GM12873 (cell line): ENCODE measurements at regions not wholly inside any gene's neighbourhood (a gene's known extent, or its start where the extent isn't known, plus 50 kb on each side); places are given as distances from the start of the nearest gene placed in this dataset.

ENCODE experiments used
- TF ChIP-seq, protein P1 (sequence below): IDR thresholded peaks from 2 replicates; pipeline ENCODE4 v1.5.1; 2012; ENCODE audit warnings: low read depth, mild to moderate bottlenecking, moderate library complexity, low read length, control low read depth; ENCODE audit not compliant: insufficient read depth; ENCODE audit errors: missing control alignments

DNA sequence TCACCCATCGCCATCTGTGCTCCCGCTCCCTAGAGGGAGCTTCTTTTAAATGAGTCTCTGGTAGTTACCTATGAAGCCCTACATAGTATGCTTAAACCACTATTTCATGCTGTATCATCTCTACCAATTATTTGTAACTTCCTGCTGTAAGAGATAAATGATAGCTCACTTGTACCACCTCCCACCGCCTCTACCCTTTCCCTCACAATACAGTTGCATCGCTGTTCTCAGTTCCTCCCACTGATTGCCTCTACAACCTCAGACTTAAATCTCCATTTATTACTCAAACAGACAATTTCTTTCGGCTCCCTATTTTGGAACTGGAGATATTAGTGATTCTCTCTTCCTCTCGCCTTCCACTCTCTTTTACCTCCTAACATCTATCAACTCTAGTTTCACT, 222.9 kb upstream of the ZC3H12C start:
- TF ChIP-seq, protein P1, sequence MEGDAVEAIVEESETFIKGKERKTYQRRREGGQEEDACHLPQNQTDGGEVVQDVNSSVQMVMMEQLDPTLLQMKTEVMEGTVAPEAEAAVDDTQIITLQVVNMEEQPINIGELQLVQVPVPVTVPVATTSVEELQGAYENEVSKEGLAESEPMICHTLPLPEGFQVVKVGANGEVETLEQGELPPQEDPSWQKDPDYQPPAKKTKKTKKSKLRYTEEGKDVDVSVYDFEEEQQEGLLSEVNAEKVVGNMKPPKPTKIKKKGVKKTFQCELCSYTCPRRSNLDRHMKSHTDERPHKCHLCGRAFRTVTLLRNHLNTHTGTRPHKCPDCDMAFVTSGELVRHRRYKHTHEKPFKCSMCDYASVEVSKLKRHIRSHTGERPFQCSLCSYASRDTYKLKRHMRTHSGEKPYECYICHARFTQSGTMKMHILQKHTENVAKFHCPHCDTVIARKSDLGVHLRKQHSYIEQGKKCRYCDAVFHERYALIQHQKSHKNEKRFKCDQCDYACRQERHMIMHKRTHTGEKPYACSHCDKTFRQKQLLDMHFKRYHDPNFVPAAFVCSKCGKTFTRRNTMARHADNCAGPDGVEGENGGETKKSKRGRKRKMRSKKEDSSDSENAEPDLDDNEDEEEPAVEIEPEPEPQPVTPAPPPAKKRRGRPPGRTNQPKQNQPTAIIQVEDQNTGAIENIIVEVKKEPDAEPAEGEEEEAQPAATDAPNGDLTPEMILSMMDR = no peak

DNA sequence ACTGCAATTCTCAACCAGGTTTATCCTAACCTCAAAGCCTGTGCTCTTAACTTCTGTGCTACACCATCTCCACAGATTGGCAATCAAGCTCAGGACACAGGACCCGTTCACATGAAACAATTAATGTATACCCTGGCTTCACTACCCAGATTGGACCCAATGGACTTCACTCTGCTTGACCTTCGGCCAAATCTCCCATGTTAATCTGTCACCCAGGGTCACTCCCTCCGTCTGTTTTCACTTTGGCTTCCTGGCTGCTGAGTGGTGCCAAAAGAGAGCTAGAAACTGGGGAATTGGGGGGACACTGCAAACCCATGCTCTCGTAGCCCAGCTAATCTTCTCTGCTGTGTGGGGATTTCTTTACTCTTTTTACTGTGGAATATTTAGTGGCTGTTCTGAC, 216.1 kb upstream of the ZC3H12C start:
- TF ChIP-seq, protein P1 = no peak

DNA sequence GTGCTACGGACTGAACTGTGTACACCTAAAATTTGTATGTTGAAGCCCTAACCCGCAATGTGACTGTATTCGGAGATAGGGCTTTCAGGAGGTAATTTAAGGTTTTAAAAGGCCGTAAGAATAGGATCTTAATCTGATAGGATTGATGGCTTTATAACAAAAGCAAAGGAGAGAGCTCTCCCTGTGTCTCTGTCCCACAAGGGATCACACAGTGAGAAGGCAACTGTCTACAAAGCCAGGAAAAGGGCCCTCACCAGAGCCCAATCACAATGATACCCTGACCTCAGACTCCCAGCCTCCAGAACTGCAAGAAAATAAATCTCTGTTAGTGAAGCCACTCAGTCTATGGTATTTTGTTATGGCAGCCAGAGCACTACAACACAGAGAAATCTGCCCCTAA, 208.7 kb upstream of the ZC3H12C start:
- TF ChIP-seq, protein P1 = no peak

DNA sequence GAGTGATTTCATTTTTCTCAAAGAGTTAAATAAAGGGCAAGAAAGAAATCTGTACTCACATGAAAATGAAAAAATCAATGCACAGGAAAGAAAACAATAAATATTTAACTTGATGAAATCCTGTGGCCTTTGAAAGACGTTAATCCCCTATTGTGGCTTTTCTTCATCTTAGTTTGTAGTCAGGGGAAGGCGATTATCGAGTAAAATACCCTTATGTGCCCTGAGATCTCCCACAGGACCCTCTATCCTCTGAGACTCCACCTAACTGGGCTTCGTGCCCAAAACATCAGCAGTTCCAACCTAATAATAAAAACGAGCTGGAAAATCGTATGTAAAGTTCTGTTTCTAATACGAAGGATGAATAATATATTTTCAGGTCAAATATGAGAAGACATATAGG, 208.2 kb upstream of the ZC3H12C start:
- TF ChIP-seq, protein P1 = no peak

DNA sequence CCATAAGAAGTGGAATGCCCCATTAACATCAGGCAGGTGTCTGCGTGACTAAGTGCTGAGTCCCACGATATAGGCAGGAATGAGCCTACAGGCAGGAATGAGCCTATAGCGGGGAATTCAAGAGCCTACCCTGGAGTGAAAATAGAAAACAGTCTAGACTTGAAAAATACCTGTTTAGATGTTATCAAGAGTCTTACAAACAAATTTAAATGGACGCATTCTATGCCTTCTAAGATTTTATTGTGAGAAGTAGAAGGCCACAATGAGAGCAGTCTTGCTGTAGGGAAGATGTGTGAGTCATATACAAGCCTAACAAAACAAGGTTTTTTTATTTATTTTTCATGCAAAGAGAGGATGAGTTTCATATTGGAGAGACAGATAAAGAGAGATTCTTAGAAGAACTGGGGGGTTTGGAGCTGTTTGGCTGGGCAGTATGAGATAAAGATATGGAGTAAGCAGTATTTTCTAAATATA, 200.8 kb upstream of the ZC3H12C start:
- TF ChIP-seq, protein P1 = no peak

DNA sequence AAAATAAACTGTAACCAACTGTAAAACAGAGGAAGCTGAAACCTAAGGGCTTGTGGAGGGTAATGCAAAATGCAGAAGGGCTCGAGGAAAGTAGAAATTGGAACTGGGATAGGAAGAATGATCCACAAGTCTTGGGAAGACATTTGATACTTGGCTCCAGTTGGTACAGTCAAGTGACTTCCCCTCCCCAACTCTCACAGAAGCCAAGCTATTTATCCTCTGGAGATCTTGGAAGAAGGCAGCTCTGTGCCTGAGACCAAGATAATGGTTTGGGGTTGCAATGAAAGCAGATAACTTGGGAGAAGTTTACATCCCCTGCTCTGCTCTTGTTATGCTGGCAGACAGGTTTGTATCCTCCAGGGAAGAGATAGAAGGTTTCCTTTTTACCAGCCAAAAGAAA, 198.9 kb upstream of the ZC3H12C start:
- TF ChIP-seq, protein P1 = no peak

DNA sequence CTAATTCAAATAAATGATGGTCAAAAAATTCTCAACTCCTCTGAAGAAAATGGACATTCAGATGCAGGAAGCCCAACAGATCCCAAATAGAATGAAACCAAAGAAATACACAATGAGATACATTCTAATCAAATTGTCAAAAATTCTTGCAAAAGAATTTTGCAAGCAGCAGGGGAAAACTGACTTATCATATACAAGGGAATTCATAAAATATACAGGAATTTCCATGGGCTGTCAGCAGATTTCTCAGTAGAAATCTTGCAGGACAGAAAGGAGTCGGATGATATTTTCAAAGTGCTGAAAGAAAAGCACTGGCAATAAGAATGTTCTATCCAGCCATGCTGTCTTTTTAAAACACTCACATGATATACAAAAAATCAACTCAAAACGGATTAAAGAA, 194.6 kb upstream of the ZC3H12C start:
- TF ChIP-seq, protein P1 = no peak

DNA sequence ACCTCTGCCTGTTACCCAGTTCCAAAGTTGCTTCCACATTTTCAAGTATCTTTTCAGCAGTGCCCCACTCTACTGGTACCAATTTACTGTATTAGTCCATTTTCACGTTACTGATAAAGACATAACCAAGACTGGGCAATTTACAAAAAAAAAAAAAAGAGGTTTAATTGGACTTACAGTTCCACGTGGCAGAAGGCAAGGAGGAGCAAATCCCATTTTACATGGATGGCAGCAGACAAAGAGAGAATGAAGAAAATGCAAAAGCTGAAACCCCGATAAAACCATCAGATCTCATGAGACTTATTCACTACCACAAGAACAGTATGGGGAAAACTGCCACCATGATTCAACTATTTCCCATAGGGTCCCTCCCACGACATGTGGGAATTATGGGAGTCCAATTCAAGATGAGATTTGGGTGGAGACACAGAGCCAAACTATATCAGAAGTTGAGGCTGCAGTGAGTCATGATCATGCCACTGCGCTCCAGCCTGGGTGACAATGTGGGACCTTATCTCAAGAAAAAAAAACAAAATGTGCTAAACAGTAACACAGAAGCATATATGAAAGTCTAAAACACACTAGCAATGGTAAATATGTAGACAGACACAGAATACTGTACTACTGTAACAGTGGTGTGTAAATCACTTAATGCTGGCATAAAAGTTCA, 190.3 kb upstream of the ZC3H12C start:
- TF ChIP-seq, protein P1 = no peak
